ENCODE measurements at regions not wholly inside any gene's neighbourhood (a gene's known extent, or its start where the extent isn't known, plus 50 kb on each side); places are given as distances from the start of the nearest gene placed in this dataset.

DNA sequence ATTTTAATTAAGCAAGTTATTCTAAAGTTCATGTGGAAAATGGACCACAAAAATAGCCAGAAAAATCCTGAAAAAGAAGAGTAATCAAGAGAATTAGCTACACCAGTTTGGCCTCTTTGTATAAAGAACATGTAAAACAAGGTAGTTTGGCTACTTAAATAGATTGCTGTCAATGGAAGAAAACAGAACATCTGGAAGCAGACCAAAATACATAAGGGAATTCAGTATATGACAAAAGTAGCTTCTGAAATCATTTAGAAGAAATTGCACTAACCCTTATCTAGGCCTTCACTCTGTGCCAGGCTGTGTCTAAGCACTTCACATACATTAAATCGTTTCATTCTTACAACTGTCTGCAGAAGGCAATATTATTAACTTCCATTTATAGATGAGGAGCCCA lies 156.6 kb downstream of the PRDM6 start:
- TF ChIP-seq EZH2 (IDR thresholded peaks at IDR 0.05; ENCODE audit: insufficient read depth, poor library complexity, severe bottlenecking): no peak
- TF ChIP-seq EZH2phosphoT487 (IDR thresholded peaks at IDR 0.05; ENCODE audit: insufficient read depth, low read depth): no peak
